Heart right ventricle (tissue), 16 donors: ENCODE measurements at regions not wholly inside any gene's neighbourhood (a gene's known extent, or its start where the extent isn't known, plus 50 kb on each side); places are given as distances from the start of the nearest gene placed in this dataset.

Experiments
- ATAC-seq, 8 donors: fragments of 200-7000 bp; cut with Tn5 transposase; one replicate each; pipeline ENCODE4 v1.9.1; 2020; ENCODE audit warnings: mild to moderate bottlenecking in 8 of 8, moderate library complexity in 8 of 8, moderate number of reproducible peaks in 1 of 8
- DNase-seq, 2 donors: peaks; one replicate each; pipeline ENCODE4 v3.0.0-alpha.2; 2020
- H3K27ac ChIP-seq, 10 donors: fragments of 200-600 bp; sonication (generic) in 2 of 10; one replicate each; pipeline versions ENCODE4 v1.5.0 to v1.8.0; 2020 to 2022; ENCODE audit warnings: mild to moderate bottlenecking in 3 of 10
- H3K27me3 ChIP-seq, 7 donors: fragments of 200-600 bp; one replicate each; pipeline ENCODE4 v1.8.0; 2021 to 2022; ENCODE audit warnings: mild to moderate bottlenecking in 2 of 7
- H3K36me3 ChIP-seq, 9 donors: fragments of 200-600 bp; sonication (generic) in 1 of 9; one replicate each; pipeline versions ENCODE4 v1.5.0 to v1.8.0; 2020 to 2022; ENCODE audit warnings: mild to moderate bottlenecking in 2 of 9
- H3K4me1 ChIP-seq, 9 donors: fragments of 200-600 bp; sonication (generic) in 1 of 9; one replicate each; pipeline versions ENCODE4 v1.5.0 to v1.8.0; 2020 to 2022; ENCODE audit warnings: mild to moderate bottlenecking in 4 of 9
- H3K4me3 ChIP-seq, 10 donors: fragments of 200-600 bp; sonication (generic) in 2 of 10; one replicate each; pipeline versions ENCODE4 v1.5.0 to v1.8.0; 2020 to 2022; ENCODE audit warnings: mild to moderate bottlenecking in 7 of 10, moderate library complexity in 2 of 10
- H3K9me3 ChIP-seq, 11 donors: fragments of 200-600 bp in 10 of 11; sonication (generic) in 2 of 11; one replicate each; pipeline versions ENCODE4 v1.5.0 to v1.8.0; 2013 to 2022; ENCODE audit warnings: mild to moderate bottlenecking in 2 of 11, control low read depth in 1 of 11, moderate library complexity in 1 of 11
- CTCF ChIP-seq, 9 donors: fragments of 200-600 bp; sonication (generic) in 2 of 9; IDR thresholded peaks; one replicate each; pipeline versions ENCODE4 v1.5.0 to v1.8.0; 2021 to 2022; ENCODE audit warnings: antibody characterized with exemption in 9 of 9, mild to moderate bottlenecking in 5 of 9, moderate library complexity in 1 of 9
- WGBS, 2 donors: extraction: QIAGEN DNeasy Blood & Tissue Kit; methylation state at CpG; one replicate each; pipeline ENCODE4 v1.1.7; 2013; ENCODE audit warnings: inconsistent platforms in 1 of 2; 5-methylcytosine and 5-hydroxymethylcytosine counted together
- intact Hi-C, 10 donors: fragments of 100-400 bp; cut with DNase I; formaldehyde crosslinking; loops; one replicate each; pipeline versions ENCODE4 v1.11.1 to v1.14.2; 2022
- donor health status: Arrhythmogenic right ventricular cardiomyopathy.
- donor health status: ischemic (EF 13 %, LVEDD 7.1; RV severe dilation, severe dysfunction).
- donor health status: healthy with polysubstance abuse.
- donor health status: DM: no; HTN: yes; CAD: no.
- donor health status: DM: no; HTN: no; CAD: no.
- donor health status: ischemic (EF 25% LVEDD 6.9; RV normal size, moderate dysfunction).
- donor health status: ischemic (EF 25% LVEDD 5.7; RV mildly dilated, moderate dysfunction).
- donor health status: healthy.
- donor health status: DM: yes; HTN: yes; CAD: no.
- donor health status: Ischemic cardiomyopathy.
- donor health status: ischemic (EF 35%, LVEDD 5.7; RV mildly dilated, moderate dysfunction).
- donor health status: nonischemic (EF 11% LVEDD 7.7; RV severe dilation, severe dysfunction).
- donor health status: DM: yes; HTN: yes; CAD: no.
- donor health status: PGD.
- donor health status: ischemic (EF 29% LVEDD 5.4; RV normal size, mild dysfunction).
- donor health status: nonischemic (EF 23%, LVEDD 6.1; RV moderate dilation, normal function).

DNA sequence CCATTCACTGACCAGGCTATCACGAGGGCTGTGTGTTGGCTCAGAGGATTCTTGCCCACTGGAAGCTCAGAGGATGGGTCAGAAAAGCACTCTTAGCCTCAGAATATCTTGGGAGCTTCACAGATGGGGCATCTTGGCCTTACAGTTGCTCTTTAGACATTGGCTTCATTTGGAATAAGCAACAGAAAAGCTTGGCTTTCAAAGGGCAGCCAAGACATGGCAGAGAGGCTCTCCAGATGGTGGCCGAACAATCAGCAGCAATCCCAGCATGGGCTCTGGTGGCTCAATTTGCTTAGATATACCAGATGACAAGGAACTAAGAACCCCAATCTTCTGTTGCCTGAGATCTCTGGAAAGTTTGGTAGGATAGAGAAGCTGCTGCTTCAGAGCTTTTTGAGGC is 446.2 kb downstream of the ADRA2A start:
- no peak for TF ChIP-seq CTCF (IDR thresholded peaks at IDR 0.05)
- Histone ChIP-seq H3K27me3 (no peaks in the 10 kb centered on the region), H3K27ac (no peak overlapping the region), H3K4me3 (no peak overlapping the region), H3K36me3 (no peaks in the 10 kb centered on the region), H3K9me3 (no peaks in the 10 kb centered on the region), H3K4me1 (no peaks in the 10 kb centered on the region)
- intact Hi-C loops: no loop called here
- WGBS, 2 donors: 70 to 74% methylated on average over 2 of the region's 2 CpGs
- DNase-seq: no peak
- no peak for ATAC-seq

DNA sequence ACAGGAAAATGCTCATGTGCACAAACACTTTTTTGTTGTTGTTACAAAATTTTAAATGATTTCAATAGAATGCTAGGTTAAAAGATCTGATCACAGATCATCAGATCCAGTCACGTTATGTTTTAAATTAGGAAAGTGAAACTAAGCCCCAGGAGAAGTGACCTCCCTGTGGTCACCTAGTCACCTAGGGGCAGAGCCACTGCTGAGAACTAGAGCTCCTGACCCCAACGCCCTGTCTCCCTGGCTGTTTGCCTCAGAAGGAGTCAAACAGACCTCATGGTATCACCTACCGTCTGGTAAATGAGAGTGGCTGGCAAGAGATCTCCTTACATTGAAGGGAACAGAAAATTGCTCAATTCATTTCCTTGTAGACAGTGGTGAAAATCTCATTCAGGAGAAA is 447.3 kb downstream of the ADRA2A start:
- H3K27me3 ChIP-seq: no peaks in the 10 kb centered on the region
- intact Hi-C loops: no loop called here
- ATAC-seq (no peak), DNase-seq (no peak)
- H3K36me3 ChIP-seq: no peaks in the 10 kb centered on the region
- H3K4me3 ChIP-seq: no peak overlapping the region
- no peak for TF ChIP-seq CTCF (IDR thresholded peaks at IDR 0.05)
- H3K4me1 ChIP-seq: no peaks in the 10 kb centered on the region
- H3K9me3 ChIP-seq: no peaks in the 10 kb centered on the region
- H3K27ac ChIP-seq: no peak overlapping the region
- WGBS, 2 donors: 58 to 65% methylated on average over 3 of the region's 3 CpGs

GRCh38 chr10:111525696-111526095 is 448.9 kb downstream of the ADRA2A start:
- H3K9me3 ChIP-seq: no peaks in the 10 kb centered on the region
- H3K4me3 ChIP-seq: no peak overlapping the region
- DNase-seq (no peak), ATAC-seq (no peak)
- no peak overlapping the region for H3K27ac ChIP-seq
- H3K27me3 ChIP-seq: no peaks in the 10 kb centered on the region
- H3K4me1 ChIP-seq: no peaks in the 10 kb centered on the region
- no peaks in the 10 kb centered on the region for H3K36me3 ChIP-seq
- intact Hi-C loops: no loop called here
- no peak for TF ChIP-seq CTCF (IDR thresholded peaks at IDR 0.05)

GRCh38 chr10:111531690-111532089 is 454.9 kb downstream of the ADRA2A start:
- Histone ChIP-seq H3K4me3 (no peak overlapping the region), H3K27me3 (peaks cover 0 to 6% (median 0%) of the 10 kb centered on the region in 7 donors), H3K9me3 (peaks cover 0 to 4% (median 0%) of the 10 kb centered on the region in 11 donors), H3K4me1 (no peaks in the 10 kb centered on the region), H3K36me3 (no peaks in the 10 kb centered on the region), H3K27ac (no peak overlapping the region)
- WGBS, 2 donors: 49 to 50% methylated on average over 2 of the region's 2 CpGs
- ATAC-seq (no peak), DNase-seq (no peak)
- TF ChIP-seq CTCF (IDR thresholded peaks at IDR 0.05): no peak
- intact Hi-C loops: no loop called here

DNA sequence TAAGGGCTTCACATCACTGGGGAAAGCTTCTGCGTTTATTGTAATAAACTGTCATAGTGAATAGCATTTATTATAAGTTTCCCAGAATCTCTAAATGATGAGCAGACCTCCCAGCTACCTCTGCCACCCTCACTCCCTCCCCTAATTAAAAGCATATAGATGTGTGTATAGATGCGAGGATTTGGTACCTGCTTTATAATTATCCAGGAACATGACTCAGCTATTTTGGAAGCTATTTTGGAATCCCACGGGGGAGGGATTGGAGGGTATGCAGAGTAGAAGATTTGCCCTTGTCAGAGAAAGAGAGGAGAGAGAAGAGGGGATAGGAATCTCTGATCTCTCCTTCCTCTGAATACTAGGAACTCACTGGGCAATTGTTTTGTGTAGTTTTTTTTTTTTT is 455.3 kb downstream of the ADRA2A start:
- H3K27me3 ChIP-seq: peaks cover 0 to 6% (median 0%) of the 10 kb centered on the region in 7 donors
- no peak for ATAC-seq

More for the DNA sequence above, 455.3 kb downstream of the ADRA2A start:
- H3K36me3 ChIP-seq: no peaks in the 10 kb centered on the region
- H3K4me3 ChIP-seq: no peak overlapping the region
- no peaks in the 10 kb centered on the region for H3K4me1 ChIP-seq
- intact Hi-C loops: no loop called here
- H3K9me3 ChIP-seq: peaks cover 0 to 4% (median 0%) of the 10 kb centered on the region in 11 donors
- TF ChIP-seq CTCF (IDR thresholded peaks at IDR 0.05): no peak
- no peak for DNase-seq
- WGBS, 2 donors: 58 to 68% methylated on average over 3 of the region's 3 CpGs
- H3K27ac ChIP-seq: no peak overlapping the region
